Neural cell (in vitro differentiated cells): ENCODE measurements at regions not wholly inside any gene's neighbourhood (a gene's known extent, or its start where the extent isn't known, plus 50 kb on each side); places are given as distances from the start of the nearest gene placed in this dataset.

Experiments
- CTCF ChIP-seq: fragments of 450-650 bp; IDR thresholded peaks from 2 replicates; pipeline ENCODE4 v1.5.1; 2014; ENCODE audit warnings: antibody characterized with exemption, mild to moderate bottlenecking, moderate library complexity; ENCODE audit not compliant: poor library complexity, severe bottlenecking
- EP300 ChIP-seq: fragments of 450-650 bp; conservative IDR thresholded peaks from 2 replicates; pipeline ENCODE4 v1.6.1; 2014; ENCODE audit warnings: antibody characterized with exemption, mild to moderate bottlenecking, moderate library complexity; ENCODE audit not compliant: poor library complexity, severe bottlenecking
- EZH2 ChIP-seq: fragments of 200-600, 300-800 bp; shearing (Covaris generic), sonication (generic); IDR thresholded peaks from 2 replicates; pipeline ENCODE4 v1.6.1; 2014; ENCODE audit warnings: antibody characterized with exemption, low read length, borderline replicate concordance, mild to moderate bottlenecking; ENCODE audit not compliant: insufficient read depth, poor library complexity, severe bottlenecking
- RAD21 ChIP-seq: fragments of 450-650 bp; conservative IDR thresholded peaks from 2 replicates; pipeline ENCODE4 v1.6.1; 2014; ENCODE audit warnings: antibody characterized with exemption, mild to moderate bottlenecking, moderate library complexity
- TAF1 ChIP-seq: IDR thresholded peaks from 2 replicates; pipeline ENCODE4 v1.6.1; 2012; ENCODE audit warnings: low read depth

- TF ChIP-seq CTCF (no peak), EZH2 (no peak), RAD21 (no peak), TAF1 (no peak), EP300 (no peak)
These were observed 93.0 kb upstream of the CCL21 start for GRCh38 chr9:34802916-34803315.
